HL-60 (cell line): ENCODE measurements at regions not wholly inside any gene's neighbourhood (a gene's known extent, or its start where the extent isn't known, plus 50 kb on each side); places are given as distances from the start of the nearest gene placed in this dataset.

ENCODE experiments used
- CTCF ChIP-seq: IDR thresholded peaks from one replicate; pipeline ENCODE4 v1.5.1; 2011; ENCODE audit warnings: low read length, control low read depth, inconsistent platforms; ENCODE audit not compliant: insufficient read depth
- POLR2AphosphoS5 ChIP-seq: IDR thresholded peaks from 2 replicates; pipeline ENCODE4 v1.6.1; 2012; ENCODE audit warnings: low read depth
- REST ChIP-seq: IDR thresholded peaks from 2 replicates; pipeline ENCODE4 v1.6.1; 2012; ENCODE audit warnings: low read depth; ENCODE audit not compliant: insufficient replicate concordance

- no peak for TF ChIP-seq CTCF
- TF ChIP-seq POLR2AphosphoS5: no peak
- no peak for TF ChIP-seq REST
These were observed 141.4 kb upstream of the RET start for GRCh38 chr10:42935466-42935865.
